ENCODE measurements at regions not wholly inside any gene's neighbourhood (a gene's known extent, or its start where the extent isn't known, plus 50 kb on each side); places are given as distances from the start of the nearest gene placed in this dataset.

GRCh38 chr7:25756601-25757000, 395.4 kb upstream of the NFE2L3 start:
- no peak for DNase-seq (ENCODE audit: low read depth)
- TF ChIP-seq CTCF (conservative IDR thresholded peaks at IDR 0.05; ENCODE audit: low read depth, low read length) = no peak
- H3K4me3 ChIP-seq (ENCODE audit: low read depth, low read length) = no peak overlapping the region

- DNase-seq (ENCODE audit: low read depth) = no peak
- H3K4me3 ChIP-seq (ENCODE audit: low read depth, low read length) = no peak overlapping the region
- TF ChIP-seq CTCF (conservative IDR thresholded peaks at IDR 0.05; ENCODE audit: low read depth, low read length) = no peak
These were observed 393.4 kb upstream of the NFE2L3 start for GRCh38 chr7:25758559-25758958.

- H3K4me3 ChIP-seq (ENCODE audit: low read depth, low read length) = no peak overlapping the region
- no peak for DNase-seq (ENCODE audit: low read depth)
- no peak for TF ChIP-seq CTCF (conservative IDR thresholded peaks at IDR 0.05; ENCODE audit: low read depth, low read length)
These were observed 392.7 kb upstream of the NFE2L3 start for GRCh38 chr7:25759286-25759685.

- no peak for DNase-seq (ENCODE audit: low read depth)
These were observed 392.2 kb upstream of the NFE2L3 start for GRCh38 chr7:25759748-25760147.

GRCh38 chr7:25762511-25763462, 389.2 kb upstream of the NFE2L3 start:
- DNase-seq (ENCODE audit: low read depth) = no peak
- no peak overlapping the region for H3K4me3 ChIP-seq (ENCODE audit: low read depth, low read length)
- TF ChIP-seq CTCF (conservative IDR thresholded peaks at IDR 0.05; ENCODE audit: low read depth, low read length) = no peak

More at GRCh38 chr7:25759748-25760147, 392.2 kb upstream of the NFE2L3 start:
- no peak overlapping the region for H3K4me3 ChIP-seq (ENCODE audit: low read depth, low read length)
- no peak for TF ChIP-seq CTCF (conservative IDR thresholded peaks at IDR 0.05; ENCODE audit: low read depth, low read length)

GRCh38 chr7:25763463-25763860, 388.5 kb upstream of the NFE2L3 start:
- no peak for TF ChIP-seq CTCF (conservative IDR thresholded peaks at IDR 0.05; ENCODE audit: low read depth, low read length)
- H3K4me3 ChIP-seq (ENCODE audit: low read depth, low read length) = no peak overlapping the region
- DNase-seq (ENCODE audit: low read depth) = no peak
